ENCODE measurements at regions not wholly inside any gene's neighbourhood (a gene's known extent, or its start where the extent isn't known, plus 50 kb on each side); places are given as distances from the start of the nearest gene placed in this dataset.

DNA sequence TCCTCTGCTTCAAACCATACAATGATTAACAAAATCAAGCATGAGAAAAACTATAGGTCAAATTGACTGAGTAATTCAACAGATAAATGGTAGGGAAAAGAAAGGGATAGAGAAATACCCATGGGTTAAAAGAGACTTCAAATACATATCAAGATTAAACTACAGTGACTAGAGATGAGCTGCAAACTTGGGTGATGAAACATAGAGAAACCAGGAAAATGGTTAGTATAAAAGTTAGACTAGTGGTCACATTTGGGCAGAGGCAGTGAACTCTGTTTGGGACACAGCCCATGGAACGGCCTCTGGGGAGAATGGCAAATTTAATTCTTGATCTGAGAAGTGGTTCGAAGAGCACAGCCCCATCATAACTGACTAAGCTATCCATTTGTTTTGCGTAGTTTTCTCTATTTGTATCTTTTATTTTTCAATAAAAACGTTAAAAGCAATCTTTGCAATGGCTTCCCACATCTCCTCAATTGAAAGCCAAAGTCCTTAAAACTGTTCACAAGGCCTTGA lies 99.4 kb downstream of the APIP start:
- TF ChIP-seq, protein P1, sequence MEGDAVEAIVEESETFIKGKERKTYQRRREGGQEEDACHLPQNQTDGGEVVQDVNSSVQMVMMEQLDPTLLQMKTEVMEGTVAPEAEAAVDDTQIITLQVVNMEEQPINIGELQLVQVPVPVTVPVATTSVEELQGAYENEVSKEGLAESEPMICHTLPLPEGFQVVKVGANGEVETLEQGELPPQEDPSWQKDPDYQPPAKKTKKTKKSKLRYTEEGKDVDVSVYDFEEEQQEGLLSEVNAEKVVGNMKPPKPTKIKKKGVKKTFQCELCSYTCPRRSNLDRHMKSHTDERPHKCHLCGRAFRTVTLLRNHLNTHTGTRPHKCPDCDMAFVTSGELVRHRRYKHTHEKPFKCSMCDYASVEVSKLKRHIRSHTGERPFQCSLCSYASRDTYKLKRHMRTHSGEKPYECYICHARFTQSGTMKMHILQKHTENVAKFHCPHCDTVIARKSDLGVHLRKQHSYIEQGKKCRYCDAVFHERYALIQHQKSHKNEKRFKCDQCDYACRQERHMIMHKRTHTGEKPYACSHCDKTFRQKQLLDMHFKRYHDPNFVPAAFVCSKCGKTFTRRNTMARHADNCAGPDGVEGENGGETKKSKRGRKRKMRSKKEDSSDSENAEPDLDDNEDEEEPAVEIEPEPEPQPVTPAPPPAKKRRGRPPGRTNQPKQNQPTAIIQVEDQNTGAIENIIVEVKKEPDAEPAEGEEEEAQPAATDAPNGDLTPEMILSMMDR (IDR thresholded peaks at IDR 0.05): no peak
- no peak for TF ChIP-seq POLR2A (IDR thresholded peaks at IDR 0.05)
